ENCODE measurements at regions not wholly inside any gene's neighbourhood (a gene's known extent, or its start where the extent isn't known, plus 50 kb on each side); places are given as distances from the start of the nearest gene placed in this dataset.

DNA sequence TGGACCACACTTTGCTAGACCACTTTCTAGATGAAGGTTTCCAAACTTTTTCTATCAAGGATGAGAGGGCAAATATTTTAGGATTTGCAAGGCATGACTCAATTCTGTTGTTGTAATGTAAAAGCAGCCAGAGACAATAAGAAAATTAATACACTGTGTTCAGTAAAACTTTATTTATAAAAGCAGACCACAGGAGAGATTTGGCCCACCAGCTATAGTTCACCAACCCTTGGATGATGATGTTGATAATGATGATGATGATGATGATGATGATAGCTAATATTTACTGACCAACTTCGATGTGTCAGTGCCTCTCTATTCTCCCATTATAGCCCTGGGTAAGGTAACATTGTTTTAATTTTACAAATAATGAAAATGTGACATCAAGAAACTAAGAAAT, 156.5 kb downstream of the BTG1 start:
- H3K27ac ChIP-seq (ENCODE audit: low read length) = no peak overlapping the region
- TF ChIP-seq, protein P1, sequence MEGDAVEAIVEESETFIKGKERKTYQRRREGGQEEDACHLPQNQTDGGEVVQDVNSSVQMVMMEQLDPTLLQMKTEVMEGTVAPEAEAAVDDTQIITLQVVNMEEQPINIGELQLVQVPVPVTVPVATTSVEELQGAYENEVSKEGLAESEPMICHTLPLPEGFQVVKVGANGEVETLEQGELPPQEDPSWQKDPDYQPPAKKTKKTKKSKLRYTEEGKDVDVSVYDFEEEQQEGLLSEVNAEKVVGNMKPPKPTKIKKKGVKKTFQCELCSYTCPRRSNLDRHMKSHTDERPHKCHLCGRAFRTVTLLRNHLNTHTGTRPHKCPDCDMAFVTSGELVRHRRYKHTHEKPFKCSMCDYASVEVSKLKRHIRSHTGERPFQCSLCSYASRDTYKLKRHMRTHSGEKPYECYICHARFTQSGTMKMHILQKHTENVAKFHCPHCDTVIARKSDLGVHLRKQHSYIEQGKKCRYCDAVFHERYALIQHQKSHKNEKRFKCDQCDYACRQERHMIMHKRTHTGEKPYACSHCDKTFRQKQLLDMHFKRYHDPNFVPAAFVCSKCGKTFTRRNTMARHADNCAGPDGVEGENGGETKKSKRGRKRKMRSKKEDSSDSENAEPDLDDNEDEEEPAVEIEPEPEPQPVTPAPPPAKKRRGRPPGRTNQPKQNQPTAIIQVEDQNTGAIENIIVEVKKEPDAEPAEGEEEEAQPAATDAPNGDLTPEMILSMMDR (IDR thresholded peaks at IDR 0.05; ENCODE audit: low read length) = no peak
- TF ChIP-seq EZH2phosphoT487 (IDR thresholded peaks at IDR 0.05; ENCODE audit: low read length) (no peak), EZH2 (optimal IDR thresholded peaks at IDR 0.05; ENCODE audit: low read depth, low read length) (no peak)

DNA sequence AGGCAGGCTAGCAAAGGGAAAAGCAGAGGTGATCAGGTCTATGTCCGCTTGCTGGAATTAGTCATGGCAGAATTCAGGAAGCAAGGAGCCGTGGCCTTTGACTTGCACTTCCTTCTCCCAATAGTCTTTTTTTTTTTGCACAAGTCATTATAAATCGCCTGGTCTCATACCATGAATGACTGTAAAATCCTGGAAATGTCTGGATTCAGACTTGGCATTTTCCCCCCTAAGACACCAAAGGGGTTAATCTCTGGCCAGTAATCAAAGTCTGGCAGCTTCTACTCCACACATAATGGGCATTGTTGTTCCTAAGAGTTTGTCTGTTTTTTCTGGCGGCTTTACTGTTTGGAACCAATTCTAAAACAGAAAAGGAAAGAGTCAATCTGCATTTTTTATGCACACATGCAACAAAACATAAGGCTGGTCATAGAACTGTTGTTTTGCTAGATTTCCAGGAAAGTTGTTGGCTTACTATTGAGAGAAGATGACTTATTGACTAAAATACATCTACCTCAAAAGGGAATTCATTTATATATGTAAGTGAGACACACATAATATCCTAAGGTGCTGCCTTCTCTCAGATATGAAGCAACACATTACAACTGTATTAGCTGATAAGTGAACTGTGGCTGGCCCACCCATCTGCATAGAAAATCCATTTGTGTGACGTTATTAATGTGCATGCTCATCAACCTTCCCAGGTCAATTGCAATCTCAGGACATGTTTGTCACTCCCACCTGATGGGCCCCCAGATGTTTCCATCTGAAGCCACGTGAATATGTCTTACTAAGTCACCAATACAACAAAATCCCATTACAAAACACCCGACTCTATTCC, 157.3 kb downstream of the BTG1 start:
- Histone ChIP-seq H3K36me3 (replicated peaks; ENCODE audit: insufficient read depth, low read length) (no peaks in the 10 kb centered on the region), H4K20me1 (ENCODE audit: insufficient read depth, low read length) (no peaks in the 10 kb centered on the region), H3K9me2 (replicated peaks; ENCODE audit: insufficient read depth, low read length) (no peaks in the 10 kb centered on the region), H3K4me2 (ENCODE audit: low read depth, low read length) (no peak overlapping the region), H3K79me2 (ENCODE audit: low read length) (no peaks in the 10 kb centered on the region), H3K27me3 (replicated peaks; ENCODE audit: insufficient read depth, low read length) (no peaks in the 10 kb centered on the region), H3K27ac (ENCODE audit: low read length) (no peak overlapping the region), H3K4me1 (ENCODE audit: low read length) (no peaks in the 10 kb centered on the region), H3K9ac (ENCODE audit: low read length) (no peak overlapping the region), H2AFZ (ENCODE audit: low read length) (no peak overlapping the region), H3F3A (ENCODE audit: insufficient read depth, low read length) (no peaks in the 10 kb centered on the region), H3K4me3 (ENCODE audit: low read length) (no peak overlapping the region), H3K9me3 (replicated peaks; ENCODE audit: insufficient read depth, low read length) (no peaks in the 10 kb centered on the region)
- no peak for DNase-seq
- TF ChIP-seq EZH2phosphoT487 (IDR thresholded peaks at IDR 0.05; ENCODE audit: low read length) (no peak), EZH2 (optimal IDR thresholded peaks at IDR 0.05; ENCODE audit: low read depth, low read length) (no peak)
- TF ChIP-seq, protein P1 (IDR thresholded peaks at IDR 0.05; ENCODE audit: low read length) = no peak

More for the DNA sequence above, 156.5 kb downstream of the BTG1 start:
- Histone ChIP-seq H3K9ac (ENCODE audit: low read length) (no peak overlapping the region), H3K36me3 (replicated peaks; ENCODE audit: insufficient read depth, low read length) (no peaks in the 10 kb centered on the region), H2AFZ (ENCODE audit: low read length) (no peak overlapping the region), H3F3A (ENCODE audit: insufficient read depth, low read length) (no peaks in the 10 kb centered on the region), H3K4me3 (ENCODE audit: low read length) (no peak overlapping the region), H3K27me3 (replicated peaks; ENCODE audit: insufficient read depth, low read length) (no peaks in the 10 kb centered on the region), H3K4me1 (ENCODE audit: low read length) (no peaks in the 10 kb centered on the region), H3K4me2 (ENCODE audit: low read depth, low read length) (no peak overlapping the region), H4K20me1 (ENCODE audit: insufficient read depth, low read length) (no peaks in the 10 kb centered on the region), H3K9me2 (replicated peaks; ENCODE audit: insufficient read depth, low read length) (no peaks in the 10 kb centered on the region), H3K9me3 (replicated peaks; ENCODE audit: insufficient read depth, low read length) (no peaks in the 10 kb centered on the region), H3K79me2 (ENCODE audit: low read length) (no peaks in the 10 kb centered on the region)
- no peak for DNase-seq

DNA sequence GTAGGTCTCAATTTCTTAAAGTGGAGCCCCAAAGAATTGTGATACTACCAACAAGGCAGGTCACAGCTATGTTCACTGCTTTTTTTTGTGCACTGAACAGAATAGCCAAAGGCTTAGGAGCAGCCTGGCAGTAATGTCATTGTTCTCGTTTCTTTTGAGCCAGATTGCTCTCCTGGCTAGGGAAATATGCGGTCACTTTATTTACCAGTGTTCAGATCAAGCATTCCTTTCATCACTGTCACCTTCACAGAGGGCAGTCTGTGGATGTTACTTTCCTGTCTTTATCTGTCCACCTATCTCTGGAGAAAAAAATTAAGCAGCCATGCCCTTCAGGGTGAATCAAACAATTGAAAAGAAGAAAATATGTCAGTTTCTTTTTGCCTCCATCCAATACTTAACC, 159.6 kb downstream of the BTG1 start:
- Histone ChIP-seq H3K9me2 (replicated peaks; ENCODE audit: insufficient read depth, low read length) (no peaks in the 10 kb centered on the region), H4K20me1 (ENCODE audit: insufficient read depth, low read length) (no peaks in the 10 kb centered on the region), H3F3A (ENCODE audit: insufficient read depth, low read length) (no peaks in the 10 kb centered on the region), H3K4me3 (ENCODE audit: low read length) (no peak overlapping the region), H3K9me3 (replicated peaks; ENCODE audit: insufficient read depth, low read length) (no peaks in the 10 kb centered on the region), H3K27me3 (replicated peaks; ENCODE audit: insufficient read depth, low read length) (no peaks in the 10 kb centered on the region), H3K79me2 (ENCODE audit: low read length) (no peaks in the 10 kb centered on the region), H3K9ac (ENCODE audit: low read length) (no peak overlapping the region), H2AFZ (ENCODE audit: low read length) (no peak overlapping the region), H3K4me2 (ENCODE audit: low read depth, low read length) (no peak overlapping the region), H3K4me1 (ENCODE audit: low read length) (no peaks in the 10 kb centered on the region), H3K36me3 (replicated peaks; ENCODE audit: insufficient read depth, low read length) (no peaks in the 10 kb centered on the region), H3K27ac (ENCODE audit: low read length) (no peak overlapping the region)
- DNase-seq = no peak
- TF ChIP-seq EZH2phosphoT487 (IDR thresholded peaks at IDR 0.05; ENCODE audit: low read length) (no peak), EZH2 (optimal IDR thresholded peaks at IDR 0.05; ENCODE audit: low read depth, low read length) (no peak)
- TF ChIP-seq, protein P1 (IDR thresholded peaks at IDR 0.05; ENCODE audit: low read length) = no peak
